ENCODE measurements at regions not wholly inside any gene's neighbourhood (a gene's known extent, or its start where the extent isn't known, plus 50 kb on each side); places are given as distances from the start of the nearest gene placed in this dataset.
"Not testable (repeated sequence)": the region's sequence is repeated elsewhere in the genome, so short reads cannot be mapped to it uniquely, and the experiment has no call there.

DNA sequence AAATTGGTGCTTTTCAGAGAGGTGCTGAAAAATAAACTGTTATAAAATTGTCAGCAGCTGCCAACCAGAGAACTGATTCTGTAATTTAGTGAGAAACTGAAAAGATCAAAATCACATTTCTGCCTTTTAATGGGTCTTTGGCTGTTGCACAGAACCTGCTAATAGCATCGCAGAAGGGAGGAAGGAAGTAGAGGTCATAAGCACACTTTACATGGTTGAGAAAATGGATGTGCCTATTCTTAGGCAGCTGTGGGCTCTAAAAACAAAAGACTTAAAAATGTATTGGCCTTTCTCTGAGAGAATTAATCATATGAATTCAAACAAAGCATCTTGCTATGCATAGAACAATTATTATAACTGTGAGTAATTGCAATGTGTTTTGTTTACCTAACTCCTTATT is 1186.9 kb downstream of the DSC3 start:
- DNase-seq (ENCODE audit: low spot score), result no peak

DNA sequence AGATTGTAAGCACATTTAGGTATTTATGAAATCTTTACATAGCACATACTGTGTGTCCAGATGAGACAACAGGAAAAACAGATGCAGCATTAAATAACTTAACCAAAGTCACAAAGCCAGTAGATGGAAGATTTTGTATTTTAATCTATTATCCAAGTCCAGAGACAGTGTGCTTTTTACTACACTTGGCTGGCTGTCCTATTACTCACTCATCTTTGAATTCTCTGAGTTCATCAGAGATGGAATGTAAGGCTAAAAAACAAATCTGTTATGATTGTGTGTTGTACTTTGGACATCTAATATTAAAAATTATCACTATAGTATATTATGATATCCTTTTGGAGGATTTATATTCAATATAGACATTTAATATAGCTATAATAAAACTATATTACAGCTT is 1189.4 kb downstream of the DSC3 start:
- DNase-seq (ENCODE audit: low spot score), result no peak

DNA sequence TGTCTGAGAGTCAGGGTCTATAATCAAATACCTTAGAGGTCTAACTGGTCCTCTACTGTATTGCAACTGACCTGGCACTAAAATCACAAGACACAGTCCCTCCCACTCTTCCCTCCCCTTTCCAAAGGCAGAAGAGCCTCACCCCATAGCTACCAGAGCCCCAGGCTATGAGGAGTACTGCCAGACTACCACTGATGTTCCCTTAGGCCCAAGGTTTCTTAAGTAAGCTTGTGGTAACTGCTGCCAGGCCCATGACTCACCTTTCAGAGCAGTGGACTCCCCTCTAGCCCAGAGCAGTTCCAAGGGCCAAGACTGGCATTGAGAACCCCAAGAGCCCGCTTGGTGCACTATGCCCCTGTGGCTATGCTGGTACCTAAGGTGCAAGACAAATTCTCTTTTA is 1193.4 kb downstream of the DSC3 start:
- no peak for DNase-seq (ENCODE audit: low spot score)

DNA sequence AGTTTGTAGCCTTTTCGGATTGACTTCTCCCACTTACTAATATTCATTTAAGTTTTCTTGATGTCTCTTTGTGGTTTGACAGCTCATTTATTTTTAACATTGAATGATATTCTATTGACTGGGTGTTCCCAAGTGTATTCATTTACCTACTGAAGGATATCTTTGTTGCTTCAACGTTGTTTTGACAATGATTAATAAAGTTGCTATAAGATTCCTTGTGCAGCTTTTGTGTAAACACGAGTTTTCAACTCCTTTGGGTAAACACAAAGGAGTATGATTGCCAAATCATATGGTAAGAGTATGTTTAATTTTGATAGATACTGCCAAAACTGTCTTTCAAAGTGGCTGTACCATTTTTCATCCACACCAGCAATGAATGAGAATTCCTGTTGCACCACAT is 1200.9 kb downstream of the DSC3 start:
- DNase-seq (ENCODE audit: low spot score), result no peak

DNA sequence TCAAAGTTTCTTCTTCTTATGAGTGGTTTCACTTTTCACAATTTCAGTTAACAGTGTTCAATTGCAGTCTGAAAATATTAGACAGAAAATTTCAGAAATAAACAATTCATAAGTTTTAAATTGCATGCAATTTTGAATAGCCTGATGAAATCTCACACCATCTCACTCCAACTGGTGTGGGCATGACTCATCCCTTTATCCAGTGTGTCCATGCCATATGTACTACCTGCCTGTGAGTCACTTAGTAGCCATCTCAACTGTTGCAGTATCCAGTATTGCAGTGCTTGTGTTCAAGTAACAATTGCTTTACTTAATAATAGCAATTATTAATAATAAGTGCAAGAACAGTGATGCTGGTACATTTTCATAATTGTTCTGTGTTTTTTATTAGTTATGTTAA is 1202.5 kb downstream of the DSC3 start:
- DNase-seq (ENCODE audit: low spot score), result no peak

DNA sequence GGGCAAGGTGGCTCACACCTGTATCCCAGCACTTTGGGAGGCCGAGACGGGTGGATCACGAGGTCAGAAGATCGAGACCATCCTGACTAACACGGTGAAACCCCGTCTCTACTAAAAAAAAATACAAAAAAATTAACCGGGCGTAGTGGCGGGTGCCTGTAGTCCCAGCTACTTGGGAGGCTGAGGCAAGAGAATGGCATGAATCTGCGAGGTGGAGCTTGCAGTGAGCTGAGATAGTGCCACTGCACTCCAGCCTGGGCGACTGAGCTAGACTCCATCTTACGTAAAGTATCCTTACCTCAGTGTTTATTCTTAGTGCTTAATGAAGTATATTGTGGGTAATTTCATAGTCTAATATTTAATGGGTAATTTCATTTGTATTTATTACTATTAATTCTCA is 1203.6 kb downstream of the DSC3 start:
- not testable (repeated sequence) for DNase-seq (ENCODE audit: low spot score)

DNA sequence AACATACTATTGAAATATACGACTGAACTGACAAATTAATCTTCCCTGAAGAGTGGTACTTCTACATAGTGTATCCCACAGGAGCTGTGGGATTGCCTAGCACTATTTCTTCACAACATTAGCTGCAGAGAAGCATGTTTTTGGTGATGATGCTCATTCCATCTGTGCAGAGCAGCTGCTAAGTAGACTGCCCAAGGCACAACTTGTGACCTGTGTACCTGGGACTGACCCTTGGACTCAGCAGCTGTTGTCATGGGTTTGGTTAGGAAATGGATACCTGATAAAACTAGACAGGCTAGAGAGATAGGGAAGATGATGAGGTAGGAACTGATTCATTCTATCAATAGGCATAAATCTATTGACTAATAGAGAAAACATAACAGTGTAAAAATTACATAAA is 1204.0 kb downstream of the DSC3 start:
- DNase-seq (ENCODE audit: low spot score), result no peak

DNA sequence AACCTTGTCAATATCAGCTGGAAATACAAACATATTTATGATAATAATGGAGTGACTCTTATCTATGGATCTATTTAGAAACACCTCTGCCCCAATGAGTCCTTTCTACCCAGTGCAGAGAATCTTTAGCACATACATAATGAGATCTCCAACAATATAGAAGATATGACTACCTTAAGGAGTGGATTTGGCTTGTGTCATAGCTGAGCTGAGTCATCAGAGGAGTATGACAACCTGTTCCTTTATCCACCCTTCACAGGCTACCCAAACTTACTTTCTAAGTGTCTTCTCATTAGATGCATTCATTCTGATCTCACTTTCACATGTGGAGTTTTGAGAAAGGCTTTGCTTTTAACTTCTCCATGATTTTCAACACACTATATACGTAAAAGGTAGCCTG is 1218.9 kb downstream of the DSC3 start:
- DNase-seq (ENCODE audit: low spot score), result no peak

DNA sequence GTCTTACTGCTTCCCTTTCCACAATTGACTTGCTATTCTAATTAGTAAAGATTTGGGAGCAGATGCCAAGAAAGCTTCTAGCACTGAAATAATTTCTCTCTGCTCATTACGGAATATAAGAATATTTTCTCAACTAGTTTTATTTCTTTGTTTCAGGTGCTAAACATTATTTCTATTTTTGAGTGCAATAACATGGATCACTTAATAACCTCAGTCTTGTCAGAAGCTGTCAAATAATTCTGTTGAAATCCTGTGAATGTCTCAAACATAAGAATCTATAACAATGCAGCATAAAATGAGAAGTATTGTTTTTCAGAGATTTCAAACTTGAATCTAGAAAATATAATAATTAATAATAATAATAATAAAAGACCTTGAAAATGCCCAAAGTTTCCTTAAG is 1221.0 kb downstream of the DSC3 start:
- DNase-seq (ENCODE audit: low spot score), result no peak

DNA sequence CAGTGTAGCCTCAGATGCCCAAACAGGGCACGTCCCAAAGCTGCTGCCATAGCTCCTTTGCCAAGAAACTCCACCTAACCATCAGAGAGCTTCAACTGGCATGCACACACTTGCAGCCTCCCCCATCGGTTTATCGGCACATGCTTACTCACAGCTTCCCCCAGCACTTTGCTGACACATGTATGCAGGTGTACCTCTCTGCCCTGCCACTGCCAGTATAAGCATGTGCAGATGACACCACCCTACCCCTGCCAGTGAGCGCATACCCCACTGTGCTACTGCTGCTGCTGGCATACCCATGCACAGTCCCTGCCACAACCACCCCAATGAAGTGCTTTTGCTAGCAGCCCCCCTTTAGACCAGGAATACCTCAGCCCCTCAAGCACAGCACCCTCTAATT is 1231.0 kb downstream of the DSC3 start:
- DNase-seq (ENCODE audit: low spot score), result no peak

DNA sequence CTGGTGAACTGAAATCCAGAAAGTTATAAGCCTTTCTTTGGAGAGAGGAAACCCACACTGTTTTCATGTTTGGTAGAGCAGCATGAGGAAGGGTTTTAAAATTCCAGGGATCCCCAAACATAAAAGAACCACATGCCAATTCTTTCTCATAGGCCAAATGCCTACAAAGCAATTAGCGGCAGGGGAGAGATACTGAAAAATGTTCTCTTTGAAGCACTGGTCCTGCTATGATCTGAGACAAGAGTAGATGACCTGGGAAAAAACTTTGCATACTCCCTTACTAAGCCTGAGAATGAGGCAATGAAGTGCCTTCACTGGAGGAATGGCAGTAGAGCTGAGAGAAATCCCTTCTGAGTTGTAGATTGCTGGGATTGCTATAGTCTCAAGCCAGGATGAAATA is 1261.7 kb downstream of the DSC3 start:
- DNase-seq (ENCODE audit: low spot score), result no peak

DNA sequence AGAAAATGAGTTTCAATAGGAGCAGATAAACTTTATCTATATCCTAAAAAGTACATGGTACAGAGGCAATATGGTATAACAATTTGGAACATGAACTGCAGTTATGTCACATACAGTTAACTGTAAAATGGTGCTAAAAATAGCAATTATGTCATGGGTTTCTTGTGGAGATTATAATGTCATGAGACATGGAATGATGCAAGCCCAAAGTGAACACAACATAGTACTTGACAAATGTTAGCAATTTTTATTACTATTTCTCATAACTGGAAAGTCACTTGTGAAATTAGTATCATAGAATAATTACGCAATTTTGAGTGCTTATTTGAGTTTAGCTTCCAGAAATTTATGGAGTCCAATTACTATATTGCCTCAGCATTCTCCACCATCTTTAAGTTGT is 1263.4 kb downstream of the DSC3 start:
- DNase-seq (ENCODE audit: low spot score), result no peak

DNA sequence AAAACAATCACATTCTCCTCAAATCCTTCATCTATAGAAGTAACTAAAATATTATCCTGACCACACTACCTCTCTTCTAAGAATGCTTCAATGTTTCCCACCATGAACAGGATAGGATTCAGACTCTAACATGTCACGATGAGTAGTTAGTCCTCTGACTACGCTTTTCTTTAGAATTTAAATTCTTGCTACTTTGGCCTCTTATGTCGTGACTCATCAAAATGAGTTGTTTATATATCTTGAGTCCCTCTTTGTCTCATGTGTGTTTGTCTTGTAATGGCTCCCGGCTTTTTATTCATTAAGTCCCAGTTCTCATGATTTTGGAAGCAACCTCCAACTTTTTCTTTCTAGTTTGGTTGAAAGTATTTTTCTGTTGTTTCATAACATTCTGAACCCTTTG is 1289.2 kb downstream of the DSC3 start:
- DNase-seq (ENCODE audit: low spot score), result no peak

DNA sequence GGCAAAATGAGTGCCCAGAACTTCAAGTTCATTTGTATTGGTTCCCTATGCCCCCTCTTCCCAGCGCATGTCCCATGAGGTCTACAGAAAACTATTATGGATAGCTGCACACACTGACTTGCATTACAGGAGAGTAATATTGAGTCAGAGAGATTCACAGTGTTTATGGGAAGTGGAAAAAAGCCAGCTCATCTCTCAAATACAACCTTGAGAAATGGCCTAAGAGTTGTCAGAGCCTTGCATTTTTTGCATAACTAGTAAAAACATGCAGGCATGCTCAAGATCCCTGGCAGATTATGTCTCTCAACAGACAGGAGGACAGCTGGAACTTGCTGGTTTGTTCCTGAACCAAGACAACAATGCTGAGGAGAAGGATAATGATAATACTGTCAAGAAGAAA is 1292.8 kb downstream of the DSC3 start:
- no peak for DNase-seq (ENCODE audit: low spot score)

DNA sequence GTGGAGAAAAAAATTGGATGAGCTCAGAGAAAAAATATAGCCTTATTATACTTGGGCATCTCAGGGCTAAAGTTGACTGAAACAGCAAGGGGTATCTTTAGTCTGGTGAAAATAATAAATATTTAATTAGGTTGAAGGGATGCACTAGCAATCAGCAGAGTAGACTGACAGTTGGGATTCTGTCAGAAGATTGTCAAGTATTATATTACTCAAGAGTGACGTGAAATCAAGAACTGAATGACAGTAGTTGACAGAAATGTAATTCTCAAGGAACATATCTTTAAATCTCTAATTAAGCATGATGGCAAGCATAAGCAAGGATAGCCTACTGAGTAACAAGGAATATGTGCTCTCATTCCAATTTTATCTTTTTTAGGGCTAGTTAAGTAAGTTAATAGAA is 1301.1 kb downstream of the DSC3 start:
- no peak for DNase-seq (ENCODE audit: low spot score)

DNA sequence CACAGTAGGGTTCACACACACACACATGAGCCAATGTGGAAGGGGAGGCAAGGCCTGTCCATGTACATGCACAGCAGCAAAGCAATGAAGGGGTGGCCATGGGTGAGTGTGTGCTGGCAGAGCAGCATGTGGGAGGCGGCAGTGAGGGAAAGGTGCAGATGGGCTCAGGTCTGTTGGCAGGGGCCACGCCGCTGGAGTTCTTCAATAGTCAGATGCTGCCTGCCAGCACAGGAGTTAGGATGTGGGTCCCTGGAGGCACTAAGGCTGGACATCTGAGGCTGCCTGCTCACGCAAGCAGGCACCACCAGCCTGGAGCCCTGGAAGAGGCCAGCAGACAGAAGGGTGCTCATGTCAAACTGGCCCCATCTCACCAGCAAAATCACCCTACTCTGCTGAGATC is 1304.9 kb downstream of the DSC3 start:
- DNase-seq (ENCODE audit: low spot score), result no peak

DNA sequence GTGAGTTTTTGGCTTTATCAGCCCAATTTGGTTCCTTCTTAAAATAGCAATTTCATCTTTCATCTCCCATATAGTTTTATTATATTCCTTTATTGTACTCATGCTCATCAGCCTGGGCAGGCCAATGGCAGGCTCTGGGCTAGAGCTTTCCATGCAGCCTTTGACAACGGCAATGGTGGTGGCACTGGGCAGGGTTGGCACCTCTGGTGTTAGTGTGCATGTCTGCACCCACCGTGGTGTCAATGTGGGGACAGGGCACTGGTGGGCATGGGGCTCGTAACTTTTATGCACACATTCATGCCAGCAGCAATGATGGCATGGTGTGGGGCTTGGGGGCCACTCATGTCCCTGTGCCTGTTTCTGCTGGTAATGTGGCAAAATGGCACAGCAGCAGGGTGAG is 1305.4 kb downstream of the DSC3 start:
- DNase-seq (ENCODE audit: low spot score), result no peak

DNA sequence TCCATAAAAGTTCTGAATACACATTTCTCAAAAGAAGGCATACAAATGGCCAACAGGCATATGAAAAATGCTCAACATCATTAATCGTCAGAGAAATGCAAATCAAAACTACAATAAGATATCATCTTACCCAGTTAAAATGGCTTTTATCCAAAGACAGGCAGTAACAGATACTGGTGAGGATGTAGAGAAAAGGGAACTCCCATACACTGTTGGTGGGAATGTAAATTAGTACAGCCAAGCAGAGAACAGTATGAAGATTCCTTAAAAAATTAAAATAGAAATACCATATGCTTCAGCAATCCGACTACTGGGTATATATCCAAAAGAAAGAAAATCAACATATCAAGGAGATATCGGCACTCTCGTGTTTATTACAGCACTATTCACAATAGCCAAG is 1312.5 kb downstream of the DSC3 start:
- DNase-seq (ENCODE audit: low spot score), result no peak

DNA sequence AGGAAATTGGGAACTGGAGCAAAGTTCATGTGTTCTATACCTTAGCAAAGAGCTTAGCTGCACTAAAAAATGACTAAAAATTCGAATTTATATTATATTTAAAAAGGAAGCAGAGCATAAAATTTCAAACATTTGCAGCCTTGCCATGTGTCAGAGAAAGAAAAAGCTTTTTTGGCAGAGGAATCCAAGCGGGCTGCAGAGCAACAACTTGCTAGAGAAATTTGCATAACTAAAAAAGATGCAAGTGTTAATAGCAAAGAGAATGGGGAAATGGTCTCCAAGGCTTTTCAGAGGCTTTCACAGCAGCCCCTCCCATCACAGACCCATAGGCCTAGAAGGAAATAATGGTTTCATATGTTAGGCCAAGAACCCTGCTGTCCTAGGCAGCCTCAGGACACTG is 1315.9 kb downstream of the DSC3 start:
- DNase-seq (ENCODE audit: low spot score), result no peak

DNA sequence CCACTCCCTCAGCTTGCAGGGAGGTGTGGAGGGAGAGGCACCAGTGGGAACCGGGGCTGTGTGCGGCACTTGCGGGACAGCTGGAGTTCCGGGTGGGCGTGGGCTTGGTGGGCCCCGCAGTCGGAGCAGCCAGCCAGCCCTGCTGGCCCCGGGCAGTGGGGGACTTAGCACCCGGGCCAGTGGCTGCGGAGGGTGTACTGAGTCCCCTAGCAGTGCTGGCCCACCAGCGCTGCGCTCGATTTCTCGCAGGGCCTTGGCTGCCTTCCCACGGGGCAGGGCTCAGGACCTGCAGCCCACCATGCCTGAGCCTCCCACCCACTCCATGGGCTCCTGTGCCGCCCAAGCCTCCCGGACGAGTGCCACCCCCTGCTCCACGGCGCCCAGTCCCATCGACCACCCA is 1319.1 kb downstream of the DSC3 start:
- DNase-seq (ENCODE audit: low spot score), result not testable (repeated sequence)

DNA sequence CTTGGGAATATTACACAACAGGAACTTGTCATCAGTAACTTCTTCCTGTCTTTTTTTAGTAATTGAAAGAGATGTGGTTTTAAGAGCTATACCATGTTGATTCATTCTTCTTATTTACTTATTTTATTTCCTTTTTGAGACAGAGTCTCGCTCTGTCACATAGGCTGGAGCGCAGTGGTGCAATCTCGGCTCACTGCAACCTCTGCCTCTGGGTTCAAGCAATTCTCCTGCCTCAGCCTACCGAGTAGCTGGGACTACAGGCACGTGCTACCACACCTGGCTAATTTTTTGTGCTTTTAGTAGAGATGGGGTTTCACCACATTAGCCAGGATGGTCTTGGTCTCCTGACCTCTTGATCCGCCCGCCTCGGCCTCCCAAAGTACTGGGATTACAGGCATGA is 1326.6 kb downstream of the DSC3 start:
- DNase-seq (ENCODE audit: low spot score), result not testable (repeated sequence)

DNA sequence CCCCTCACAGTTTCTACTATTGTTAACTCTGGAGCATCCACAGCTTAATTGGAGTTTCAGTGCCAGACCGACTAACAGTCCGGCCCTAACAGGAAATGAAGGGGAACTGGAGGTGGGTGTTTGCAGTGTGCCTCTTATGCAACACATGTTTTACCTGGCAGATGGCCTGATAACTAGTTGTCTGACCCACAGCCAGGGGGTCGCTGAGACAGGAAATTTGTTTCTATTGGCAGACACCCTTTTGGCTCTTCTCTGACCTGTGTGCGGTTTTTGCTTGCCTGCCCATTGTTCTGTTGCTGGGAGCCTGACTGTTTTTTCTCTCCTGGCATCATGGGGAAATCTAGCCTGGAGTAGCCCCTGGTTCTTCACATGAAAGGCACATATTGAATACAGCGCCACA is 1329.8 kb downstream of the DSC3 start:
- peak; percentile 10 for DNase-seq (ENCODE audit: low spot score)

DNA sequence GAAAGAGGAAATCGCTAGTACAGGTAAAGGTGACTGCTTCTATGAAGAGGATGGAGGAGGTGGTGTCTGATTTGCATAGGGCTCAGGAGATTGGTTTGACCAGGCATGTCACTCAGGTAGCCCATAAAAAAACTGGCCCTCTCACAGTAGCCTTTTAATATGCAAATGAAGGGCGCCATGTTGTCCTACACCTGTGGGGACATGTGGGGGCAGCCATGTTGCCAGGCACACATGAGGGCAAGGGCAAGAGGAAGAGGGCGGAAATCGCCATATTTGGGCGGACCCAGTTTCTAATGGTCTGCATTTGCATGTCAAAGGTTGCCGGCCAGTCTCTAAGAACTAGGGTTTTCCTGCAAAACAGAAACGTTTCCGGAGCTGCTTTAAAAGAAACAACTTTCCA is 1330.6 kb downstream of the DSC3 start:
- DNase-seq (ENCODE audit: low spot score), result no peak

DNA sequence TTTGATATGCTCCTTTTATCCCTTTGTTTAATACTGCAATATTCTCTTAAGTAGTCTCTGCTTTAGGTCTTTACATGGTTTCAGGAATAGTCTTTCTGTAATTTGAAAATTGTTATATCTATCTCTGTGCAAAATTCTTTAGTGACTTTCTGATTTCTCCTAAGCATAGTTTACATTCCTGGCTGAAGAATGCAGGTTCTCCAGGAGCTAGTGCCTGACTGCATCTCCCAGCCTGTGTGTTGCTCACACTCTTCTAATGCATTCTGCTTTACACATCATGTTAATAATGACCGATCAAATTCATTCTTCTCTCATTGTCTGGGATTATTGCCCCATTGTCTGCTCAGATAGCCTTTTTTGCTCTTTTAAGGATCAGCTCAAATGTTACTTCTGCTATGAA is 1349.2 kb downstream of the DSC3 start:
- no peak for DNase-seq (ENCODE audit: low spot score)

DNA sequence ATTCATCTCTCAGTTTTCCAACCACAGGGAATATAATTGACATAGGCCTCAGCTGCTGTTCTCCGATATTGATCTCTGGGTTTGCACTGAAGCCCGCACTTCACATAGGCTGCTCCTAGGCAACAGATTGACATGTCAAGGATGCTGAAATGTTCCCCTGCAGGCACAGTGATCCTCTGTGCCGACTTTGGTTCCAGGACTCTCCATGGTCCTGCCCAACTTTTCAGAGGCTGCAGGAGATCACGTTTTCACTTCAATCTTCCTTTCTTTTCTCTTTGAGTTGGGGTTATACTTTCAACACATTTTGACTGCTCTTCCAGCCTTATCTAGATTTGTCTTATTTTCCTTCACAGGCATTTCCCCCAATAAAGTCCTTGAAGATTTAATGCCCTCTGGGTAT is 1361.0 kb downstream of the DSC3 start:
- peak; percentile 15 for DNase-seq (ENCODE audit: low spot score)
